ENCODE measurements at regions not wholly inside any gene's neighbourhood (a gene's known extent, or its start where the extent isn't known, plus 50 kb on each side); places are given as distances from the start of the nearest gene placed in this dataset.

- POLR2A ChIA-PET = no interaction called here
- H3K27me3 Mint-ChIP-seq = no peaks in the 10 kb centered on the region
- no peaks in the 10 kb centered on the region for H3K9me3 Mint-ChIP-seq
- H3K27ac Mint-ChIP-seq = no peak overlapping the region
- no peaks in the 10 kb centered on the region for H3K4me1 Mint-ChIP-seq
- H3K4me3 Mint-ChIP-seq = no peak overlapping the region
- CTCF ChIA-PET = no interaction called here
- no peak for DNase-seq
- no peaks in the 10 kb centered on the region for H3K36me3 Mint-ChIP-seq (ENCODE audit: low read depth)
Observed at GRCh38 chr22:48850658-48851287, 976.9 kb downstream of the BRD1 start.

DNA sequence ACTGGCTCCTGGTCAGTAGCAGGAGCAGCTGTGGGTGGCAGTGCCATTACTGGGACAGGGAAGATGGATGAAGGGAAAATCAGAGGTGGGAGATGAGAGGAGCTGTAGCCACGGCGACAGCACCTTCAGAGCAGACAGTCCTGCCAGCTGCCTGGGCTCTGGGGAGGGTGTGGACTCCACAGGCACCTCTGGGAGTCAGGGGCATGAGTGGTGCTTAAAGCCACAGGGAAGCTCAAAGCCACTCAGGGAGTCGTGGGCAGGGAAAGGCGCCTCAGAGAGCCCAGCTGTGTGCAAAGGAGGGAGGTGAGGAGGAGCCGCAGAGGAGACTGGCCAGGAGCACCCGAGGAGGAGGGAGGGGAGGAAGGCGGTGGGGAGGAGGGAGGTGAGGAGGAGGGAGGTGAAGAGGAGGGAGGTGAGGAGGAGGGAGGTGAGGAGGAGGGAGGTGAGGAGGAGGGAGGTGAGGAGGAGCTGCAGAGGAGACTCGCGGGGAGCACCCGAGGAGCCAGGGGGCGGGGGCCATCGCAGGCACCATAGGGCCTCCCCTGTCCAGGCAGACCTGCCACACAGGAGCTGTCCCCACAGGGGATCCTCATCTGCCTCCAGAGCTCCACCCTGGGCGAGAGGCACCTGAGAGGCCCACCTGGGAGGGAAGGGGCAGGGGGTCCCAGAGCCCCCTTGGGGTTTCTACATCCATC, 977.6 kb downstream of the BRD1 start:
- Mint-ChIP-seq H3K4me3 (no peak overlapping the region), H3K9me3 (no peaks in the 10 kb centered on the region), H3K36me3 (ENCODE audit: low read depth) (no peaks in the 10 kb centered on the region), H3K27me3 (no peaks in the 10 kb centered on the region), H3K4me1 (no peaks in the 10 kb centered on the region), H3K27ac (no peak overlapping the region)
- ChIA-PET POLR2A (no interaction called here), CTCF (no interaction called here)
- no peak for DNase-seq

DNA sequence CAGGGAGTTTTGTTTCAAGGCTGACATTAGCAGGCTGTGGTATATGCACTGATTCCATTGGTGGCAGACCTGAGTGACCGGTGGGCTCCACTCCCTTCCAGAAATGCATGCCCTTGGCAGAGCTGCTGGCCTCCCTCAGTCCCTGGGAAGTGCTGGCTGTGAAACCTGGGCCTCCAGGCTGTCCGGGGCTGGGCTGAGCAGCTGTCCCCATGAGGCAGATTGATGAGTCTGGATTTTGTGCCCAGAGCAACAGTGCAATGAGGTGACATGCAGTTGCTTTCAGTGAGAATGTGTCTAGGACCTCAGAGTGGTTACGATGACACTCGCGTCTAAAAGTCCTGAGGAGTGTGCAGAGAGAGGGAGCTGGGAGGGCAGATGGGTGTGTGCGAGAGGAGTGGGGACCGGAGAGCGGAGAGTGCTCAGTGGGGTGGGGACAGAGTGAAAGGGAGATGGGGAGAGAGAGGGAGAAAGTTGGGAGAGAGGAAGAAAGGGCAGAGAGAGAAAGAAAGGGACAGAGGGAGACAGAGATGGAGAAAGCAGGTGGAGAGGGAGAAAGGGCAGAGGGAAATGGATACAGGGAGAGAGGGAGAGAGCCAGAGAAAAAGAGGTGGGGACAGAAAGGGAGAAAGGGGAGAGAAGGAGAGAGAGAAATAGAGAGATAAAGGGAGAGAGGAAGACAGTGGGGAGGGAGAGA, 978.3 kb downstream of the BRD1 start:
- Mint-ChIP-seq H3K4me1 (no peaks in the 10 kb centered on the region), H3K27ac (no peak overlapping the region), H3K27me3 (no peaks in the 10 kb centered on the region), H3K9me3 (no peaks in the 10 kb centered on the region), H3K36me3 (ENCODE audit: low read depth) (no peaks in the 10 kb centered on the region), H3K4me3 (no peak overlapping the region)
- POLR2A ChIA-PET = no interaction called here
- CTCF ChIA-PET = no interaction called here
- DNase-seq = no peak

- Mint-ChIP-seq H3K27ac (no peak overlapping the region), H3K4me1 (no peaks in the 10 kb centered on the region), H3K4me3 (no peak overlapping the region), H3K9me3 (no peaks in the 10 kb centered on the region), H3K36me3 (ENCODE audit: low read depth) (no peaks in the 10 kb centered on the region), H3K27me3 (no peaks in the 10 kb centered on the region)
- DNase-seq = no peak
- CTCF ChIA-PET = no interaction called here
- POLR2A ChIA-PET = no interaction called here
Observed at GRCh38 chr22:48846200-48846599, 981.5 kb downstream of the BRD1 start.

GRCh38 chr22:48845356-48845936, 982.2 kb downstream of the BRD1 start:
- POLR2A ChIA-PET = no interaction called here
- Mint-ChIP-seq H3K4me1 (no peaks in the 10 kb centered on the region), H3K9me3 (no peaks in the 10 kb centered on the region), H3K27ac (no peak overlapping the region), H3K27me3 (no peaks in the 10 kb centered on the region), H3K4me3 (no peak overlapping the region), H3K36me3 (ENCODE audit: low read depth) (no peaks in the 10 kb centered on the region)
- DNase-seq = no peak
- CTCF ChIA-PET = no interaction called here

GRCh38 chr22:48844056-48844675, 983.5 kb downstream of the BRD1 start:
- Mint-ChIP-seq H3K9me3 (no peaks in the 10 kb centered on the region), H3K27me3 (no peaks in the 10 kb centered on the region), H3K4me3 (no peak overlapping the region), H3K27ac (no peak overlapping the region), H3K4me1 (no peaks in the 10 kb centered on the region), H3K36me3 (ENCODE audit: low read depth) (no peaks in the 10 kb centered on the region)
- ChIA-PET POLR2A (no interaction called here), CTCF (no interaction called here)
- no peak for DNase-seq

DNA sequence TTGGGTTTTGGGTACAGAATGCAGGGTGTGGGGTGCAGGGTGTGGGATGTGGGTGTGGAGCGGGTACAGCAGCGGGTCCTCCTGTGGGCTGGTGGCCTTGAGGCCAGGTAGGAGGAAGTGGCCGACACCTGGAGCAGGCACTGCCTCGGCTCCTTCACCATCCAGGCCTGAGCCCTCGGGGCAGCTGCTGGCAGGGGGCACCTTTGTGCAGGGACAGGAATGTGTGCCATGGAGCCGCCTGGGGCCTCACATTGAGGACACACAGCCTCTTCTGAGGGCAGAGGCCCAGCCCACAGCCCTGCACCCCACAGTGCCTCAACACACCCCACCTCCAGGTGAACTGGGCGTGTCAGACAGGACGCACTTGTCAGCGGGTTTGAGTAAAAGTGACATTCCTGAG, 984.0 kb downstream of the BRD1 start:
- no peaks in the 10 kb centered on the region for H3K9me3 Mint-ChIP-seq
- no peak for DNase-seq
- no peaks in the 10 kb centered on the region for H3K27me3 Mint-ChIP-seq
- H3K4me1 Mint-ChIP-seq = no peaks in the 10 kb centered on the region
- H3K4me3 Mint-ChIP-seq = no peak overlapping the region
- ChIA-PET POLR2A (no interaction called here), CTCF (no interaction called here)
- no peak overlapping the region for H3K27ac Mint-ChIP-seq
- H3K36me3 Mint-ChIP-seq (ENCODE audit: low read depth) = no peaks in the 10 kb centered on the region

- CTCF ChIA-PET = no interaction called here
- H3K4me1 Mint-ChIP-seq = no peaks in the 10 kb centered on the region
- POLR2A ChIA-PET = no interaction called here
- no peaks in the 10 kb centered on the region for H3K36me3 Mint-ChIP-seq (ENCODE audit: low read depth)
- no peak for DNase-seq
- H3K27me3 Mint-ChIP-seq = no peaks in the 10 kb centered on the region
- H3K27ac Mint-ChIP-seq = no peak overlapping the region
- peaks cover 3% of the 10 kb centered on the region for H3K9me3 Mint-ChIP-seq
- H3K4me3 Mint-ChIP-seq = no peak overlapping the region
Observed at GRCh38 chr22:48842976-48843375, 984.7 kb downstream of the BRD1 start.

DNA sequence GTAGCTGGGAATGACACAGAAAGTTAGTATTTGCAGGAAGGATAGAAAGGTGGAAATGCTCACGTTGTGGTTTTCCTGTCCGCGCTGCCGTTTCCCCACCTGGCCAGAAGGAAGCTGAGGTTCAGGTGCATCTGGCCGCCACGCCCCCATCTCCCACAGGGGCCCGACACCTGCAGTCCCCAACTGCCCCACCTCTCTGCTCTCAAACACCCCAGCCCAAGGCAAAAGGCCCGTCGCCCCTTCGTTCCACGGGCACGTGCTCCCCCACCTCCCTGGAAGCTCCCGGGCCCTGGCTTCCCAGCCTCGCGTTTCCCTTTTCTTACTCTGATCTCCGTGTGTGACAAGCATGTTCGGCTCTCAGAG, 985.1 kb downstream of the BRD1 start:
- H3K27me3 Mint-ChIP-seq = no peaks in the 10 kb centered on the region
- ChIA-PET POLR2A (no interaction called here), CTCF (no interaction called here)
- DNase-seq = no peak
- peaks cover 7% of the 10 kb centered on the region for H3K9me3 Mint-ChIP-seq
- H3K36me3 Mint-ChIP-seq (ENCODE audit: low read depth) = no peaks in the 10 kb centered on the region
- no peak overlapping the region for H3K27ac Mint-ChIP-seq
- no peak overlapping the region for H3K4me3 Mint-ChIP-seq
- H3K4me1 Mint-ChIP-seq = no peaks in the 10 kb centered on the region

DNA sequence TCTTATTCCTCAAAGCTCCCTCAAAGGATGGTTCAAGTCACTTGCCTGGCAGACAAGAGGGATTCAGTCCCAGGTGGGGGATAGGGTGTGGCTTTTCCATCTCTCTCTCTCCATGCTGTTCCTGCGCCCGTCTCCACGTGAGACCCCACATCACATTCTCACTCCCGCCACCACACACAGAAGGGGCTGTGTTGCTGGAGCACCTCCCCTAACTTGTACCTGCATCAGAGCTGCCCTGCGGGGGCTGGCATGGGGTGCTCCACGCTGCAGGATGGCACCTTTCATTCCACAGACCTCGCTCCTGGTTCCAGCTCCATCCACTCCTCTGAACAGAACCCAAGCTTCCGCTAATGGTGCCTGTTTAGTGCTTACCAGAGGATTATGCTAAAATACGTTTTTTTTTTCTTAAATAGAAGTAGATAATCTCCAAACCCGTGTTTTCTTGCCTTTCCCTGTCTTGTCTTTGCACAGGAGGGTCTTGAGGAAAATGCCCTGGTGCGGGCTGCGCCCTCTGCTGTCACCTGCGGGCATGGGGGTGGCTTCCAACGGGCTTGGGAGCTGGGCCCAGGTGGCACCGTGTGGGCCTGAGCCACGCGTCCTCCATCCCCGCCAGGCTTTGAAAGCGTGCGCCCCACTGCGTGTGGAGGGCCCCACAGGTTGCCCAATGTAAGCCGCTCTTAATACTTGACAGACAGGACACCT, 985.6 kb downstream of the BRD1 start:
- Mint-ChIP-seq H3K9me3 (peaks cover 12% of the 10 kb centered on the region), H3K36me3 (ENCODE audit: low read depth) (peaks cover 3% of the 10 kb centered on the region), H3K27me3 (no peaks in the 10 kb centered on the region), H3K4me1 (no peaks in the 10 kb centered on the region), H3K4me3 (no peak overlapping the region), H3K27ac (no peak overlapping the region)
- ChIA-PET POLR2A (no interaction called here), CTCF (no interaction called here)
- no peak for DNase-seq

DNA sequence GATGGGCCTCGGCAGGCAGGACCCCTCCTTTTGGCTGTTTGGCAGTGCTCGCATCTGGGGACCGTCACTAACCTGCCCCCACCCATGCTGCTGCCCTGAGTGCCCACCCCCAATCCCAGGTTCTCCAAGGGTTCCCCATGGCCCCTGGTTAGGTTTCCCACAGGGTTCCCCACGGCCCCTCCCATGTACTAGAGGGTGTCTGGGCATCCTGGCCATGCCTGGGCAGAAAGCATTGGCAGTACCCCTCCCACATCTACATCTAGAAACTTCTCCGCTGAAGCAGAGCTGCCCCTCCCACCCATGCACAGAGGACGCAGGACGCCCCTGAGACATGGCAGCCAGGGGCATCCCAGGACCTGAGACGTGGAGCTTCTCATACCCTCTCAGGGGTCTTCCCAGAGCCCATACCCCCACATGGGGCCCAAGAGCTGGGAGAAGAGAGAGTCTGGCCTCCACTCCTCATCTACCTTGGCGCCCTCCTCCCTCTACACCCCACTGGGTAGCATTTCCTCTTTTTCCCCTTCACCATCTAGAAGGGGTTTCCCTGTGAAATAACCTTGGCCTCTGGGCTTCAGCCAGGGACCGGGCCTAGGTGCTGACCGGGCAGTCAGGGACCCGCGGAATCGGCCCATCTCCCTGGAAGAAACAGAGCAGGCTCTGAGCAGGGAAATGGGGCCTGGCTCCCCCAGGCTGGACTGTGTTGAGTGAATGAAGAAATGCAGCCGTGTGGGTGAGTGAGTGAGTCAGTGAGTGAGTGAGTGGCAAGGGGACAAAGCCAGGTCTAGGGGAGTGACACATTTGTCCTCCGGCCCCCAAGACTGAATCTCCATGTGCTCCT, 987.3 kb downstream of the BRD1 start:
- no peak overlapping the region for H3K4me3 Mint-ChIP-seq
- peaks cover 3% of the 10 kb centered on the region for H3K36me3 Mint-ChIP-seq (ENCODE audit: low read depth)
- ChIA-PET CTCF (no interaction called here), POLR2A (no interaction called here)
- no peak overlapping the region for H3K27ac Mint-ChIP-seq
- no peaks in the 10 kb centered on the region for H3K27me3 Mint-ChIP-seq
- no peak for DNase-seq
- H3K9me3 Mint-ChIP-seq = peaks cover 15% of the 10 kb centered on the region
- no peaks in the 10 kb centered on the region for H3K4me1 Mint-ChIP-seq

DNA sequence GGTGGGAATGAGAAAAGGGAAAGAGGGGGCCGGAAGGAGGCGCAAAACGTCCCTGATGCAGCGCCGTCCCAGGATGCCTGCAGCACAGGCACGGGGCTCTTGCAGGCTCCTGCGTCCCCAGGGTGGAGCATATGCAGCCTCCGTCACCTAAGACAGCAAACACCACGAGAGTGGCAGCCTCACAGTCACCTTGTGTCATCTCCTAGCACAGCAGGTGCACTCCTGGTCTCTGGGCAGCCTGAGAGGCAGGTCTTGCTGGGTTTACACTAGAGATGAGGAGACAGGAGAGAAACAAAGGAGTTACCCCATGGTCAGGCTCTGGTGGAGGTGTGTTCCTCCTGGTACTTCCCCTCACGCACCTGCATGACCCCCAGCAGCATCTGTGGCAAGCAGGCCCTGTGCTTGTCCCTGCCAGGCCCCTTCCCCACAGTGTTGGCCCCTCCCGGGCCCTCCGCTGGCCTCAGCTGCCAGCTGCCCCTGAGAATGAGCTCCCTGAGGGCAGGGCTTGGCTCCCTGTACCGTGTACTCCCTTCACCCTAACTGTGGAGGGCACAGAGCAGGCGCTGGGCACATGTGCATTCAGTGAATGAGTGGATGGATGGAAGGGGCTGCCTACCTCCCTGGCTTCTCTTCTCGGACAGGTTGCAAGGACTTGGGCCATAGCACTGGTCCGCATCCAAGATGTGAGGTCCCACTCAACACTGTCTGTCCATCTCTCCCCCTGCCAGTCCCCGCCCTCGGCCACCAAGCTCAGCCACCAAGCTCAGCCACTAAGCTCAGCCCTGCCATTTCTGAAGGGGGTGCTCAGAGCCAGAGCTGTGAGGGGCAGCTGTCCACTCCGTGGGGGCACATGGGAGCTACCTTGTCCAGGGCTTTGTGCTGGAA, 988.6 kb downstream of the BRD1 start:
- ChIA-PET CTCF (no interaction called here), POLR2A (no interaction called here)
- peaks cover 17% of the 10 kb centered on the region for H3K9me3 Mint-ChIP-seq
- H3K27me3 Mint-ChIP-seq = no peaks in the 10 kb centered on the region
- H3K27ac Mint-ChIP-seq = no peak overlapping the region
- no peak overlapping the region for H3K4me3 Mint-ChIP-seq
- H3K36me3 Mint-ChIP-seq (ENCODE audit: low read depth) = peaks cover 3% of the 10 kb centered on the region
- H3K4me1 Mint-ChIP-seq = no peaks in the 10 kb centered on the region
- no peak for DNase-seq

All from activated CD4-positive, alpha-beta T cell treated with anti-CD3 and anti-CD28 coated beads, Interleukin-2, amount 10 ng/mL, durations not matched to agents 7 days and 5 days (primary cell).